HG03432 (cell line): ENCODE measurements at regions not wholly inside any gene's neighbourhood (a gene's known extent, or its start where the extent isn't known, plus 50 kb on each side); places are given as distances from the start of the nearest gene placed in this dataset.

Source experiments
- ATAC-seq: cut with Tn5 transposase; IDR thresholded peaks from one replicate; pipeline ENCODE4 v1.9.1; 2021; ENCODE audit warnings: mild to moderate bottlenecking, moderate library complexity; ENCODE audit not compliant: unreplicated experiment

DNA sequence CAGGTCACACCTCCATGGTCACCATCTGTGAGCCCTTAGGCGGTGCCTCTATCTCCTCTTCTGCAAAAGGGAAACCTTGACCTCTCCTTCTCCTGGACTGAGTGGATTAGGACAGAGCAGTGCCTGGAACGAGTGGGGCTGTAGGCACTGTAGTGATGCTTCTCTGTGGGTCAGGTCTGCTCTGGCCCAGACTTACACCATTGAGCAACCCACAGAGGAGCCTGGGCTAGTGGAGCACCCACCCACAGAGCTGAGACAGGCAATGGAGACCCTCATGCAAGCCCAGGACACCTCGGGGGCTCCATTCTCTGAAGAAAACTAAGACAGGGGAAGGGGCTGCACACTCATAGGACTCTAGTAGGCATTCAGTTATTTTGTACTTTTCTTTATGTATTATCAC, 400.6 kb downstream of the GADD45G start:
- ATAC-seq, result no peak

DNA sequence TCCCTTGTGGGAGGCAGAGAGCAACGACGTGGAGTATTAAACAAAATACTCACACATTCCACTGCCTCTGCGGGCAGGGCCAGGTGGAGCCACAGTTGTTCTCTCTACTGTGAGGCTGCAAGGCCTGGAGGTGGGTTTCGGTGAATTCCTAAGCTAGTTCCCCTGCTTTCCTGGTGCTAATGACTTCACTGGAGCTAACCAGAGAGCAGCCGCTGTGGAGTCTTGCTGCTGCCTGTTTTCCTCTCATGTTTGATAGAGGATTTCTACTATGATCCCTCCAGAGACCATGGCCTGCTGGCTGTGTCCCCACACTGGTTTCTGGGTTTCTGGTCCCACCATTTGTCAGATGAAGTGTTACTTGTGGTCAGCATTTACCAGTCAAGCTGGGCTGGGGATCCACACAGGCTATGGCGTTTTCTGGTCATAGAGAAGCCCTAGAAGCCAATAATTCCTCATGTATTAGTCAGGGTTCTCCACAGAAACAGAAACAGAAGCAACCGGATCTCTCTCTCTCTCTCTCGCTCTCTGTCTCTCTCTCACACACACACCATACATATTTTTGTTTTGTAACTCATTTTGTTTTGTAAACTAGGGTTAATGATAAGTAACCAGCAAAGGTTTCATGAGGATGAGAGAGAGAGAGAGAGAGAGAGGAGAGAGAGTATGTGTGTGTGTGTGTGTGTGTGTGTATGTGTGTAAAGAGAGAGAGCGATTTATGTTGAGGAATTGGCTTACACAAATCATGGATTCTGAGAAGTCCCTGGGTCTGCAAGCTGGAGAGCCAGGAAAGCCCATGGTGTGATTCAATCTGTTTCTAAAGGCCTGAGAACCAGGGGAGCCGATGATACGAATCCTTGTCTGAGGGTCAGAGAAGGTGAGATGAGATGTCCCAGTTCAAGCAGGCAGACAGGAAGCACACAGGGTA, 403.0 kb downstream of the GADD45G start:
- ATAC-seq, result no peak

DNA sequence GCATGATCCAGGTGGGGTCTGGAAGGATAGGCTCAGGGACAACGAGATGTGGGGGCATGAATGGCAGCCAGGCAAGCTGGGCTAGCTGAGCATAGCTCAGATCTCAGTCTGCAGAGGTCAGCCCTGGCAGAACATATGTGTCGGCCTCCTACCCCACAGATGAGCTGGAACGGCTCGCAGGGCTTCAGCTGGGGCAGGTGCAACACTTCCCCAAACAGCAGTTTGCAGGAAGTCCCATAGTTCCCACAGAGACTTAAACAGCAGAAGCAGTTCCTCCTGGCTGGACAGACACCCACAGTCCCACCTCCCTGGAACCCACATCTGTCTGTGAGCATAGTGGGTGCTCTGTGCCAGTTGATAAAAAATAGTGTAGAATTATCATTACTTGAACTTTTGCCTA, 404.6 kb downstream of the GADD45G start:
- no peak for ATAC-seq

DNA sequence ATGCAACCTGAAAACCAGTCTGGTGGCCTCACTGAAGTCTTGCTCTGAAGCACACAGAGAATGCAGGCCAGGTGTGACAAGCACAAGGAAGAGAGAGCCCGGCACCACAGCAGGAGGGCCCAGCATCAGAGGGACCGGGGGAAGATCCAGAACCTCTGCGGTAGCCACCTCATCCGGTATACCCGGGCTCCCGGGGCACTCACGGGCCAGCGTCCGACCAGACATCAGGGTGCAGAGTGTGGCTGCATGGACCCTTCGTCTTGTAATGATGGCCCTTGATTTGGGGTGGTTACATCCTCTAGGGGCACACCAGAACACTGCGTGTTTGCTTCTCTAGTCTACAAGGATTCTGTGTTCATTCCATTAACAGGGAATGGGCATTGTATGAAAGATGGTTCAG, 406.0 kb downstream of the GADD45G start:
- no peak for ATAC-seq

DNA sequence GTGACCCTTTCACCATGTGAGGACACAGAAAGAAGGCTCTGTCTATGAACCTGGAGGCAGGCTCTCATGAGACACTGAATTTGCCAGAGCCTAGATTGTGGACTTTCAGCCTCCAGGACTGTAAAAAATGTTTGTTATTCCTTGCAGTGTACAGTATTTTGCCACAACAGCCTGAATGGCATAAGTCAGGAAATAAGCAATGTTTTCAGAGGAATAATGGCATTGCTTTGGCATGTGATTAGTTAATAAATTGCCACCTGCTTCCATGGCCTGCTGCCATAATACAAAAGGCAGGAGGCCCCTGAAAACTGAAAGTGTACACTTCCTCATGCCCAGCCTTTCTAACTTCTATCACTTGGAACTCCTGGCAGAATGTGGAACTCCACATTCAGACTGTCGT, 408.1 kb downstream of the GADD45G start:
- ATAC-seq, result no peak

DNA sequence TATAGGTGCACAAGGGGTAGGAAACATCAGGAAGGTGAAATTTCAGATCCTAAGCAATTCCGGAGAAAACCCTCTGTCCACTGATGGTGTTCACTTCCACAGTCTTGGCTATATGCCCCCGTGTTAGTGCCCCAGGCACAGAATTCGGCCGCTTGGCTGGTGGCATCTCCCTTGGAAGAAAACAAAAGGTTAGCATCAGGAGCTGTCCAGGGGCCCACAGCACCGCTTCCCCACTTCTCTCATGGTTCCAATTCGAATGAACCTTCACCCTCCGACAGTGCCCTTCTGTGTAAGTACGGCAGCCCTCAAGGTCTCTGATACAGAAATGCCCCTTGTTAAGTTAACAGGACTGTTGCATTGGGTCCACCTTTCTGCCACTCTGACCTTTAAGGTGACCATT, 409.0 kb downstream of the GADD45G start:
- ATAC-seq, result no peak

DNA sequence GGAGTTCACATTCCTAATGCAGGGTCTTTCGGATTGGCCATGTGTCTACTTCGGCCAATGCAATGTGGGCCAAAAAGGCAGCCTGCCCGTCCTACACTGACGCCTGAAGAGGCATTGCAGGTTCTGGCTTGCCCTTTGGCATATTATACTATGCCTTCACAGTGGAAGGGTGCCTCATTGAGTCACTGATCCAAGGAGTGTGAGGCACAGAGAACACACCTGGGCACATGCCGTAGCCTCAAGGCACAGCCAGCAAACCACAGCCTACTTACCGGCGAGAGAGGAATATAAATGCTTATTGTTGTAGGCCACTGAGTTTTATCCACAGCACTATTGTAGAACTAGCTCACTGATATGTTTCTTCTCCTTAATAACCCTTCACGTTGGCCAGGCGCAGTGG, 409.6 kb downstream of the GADD45G start:
- no peak for ATAC-seq

DNA sequence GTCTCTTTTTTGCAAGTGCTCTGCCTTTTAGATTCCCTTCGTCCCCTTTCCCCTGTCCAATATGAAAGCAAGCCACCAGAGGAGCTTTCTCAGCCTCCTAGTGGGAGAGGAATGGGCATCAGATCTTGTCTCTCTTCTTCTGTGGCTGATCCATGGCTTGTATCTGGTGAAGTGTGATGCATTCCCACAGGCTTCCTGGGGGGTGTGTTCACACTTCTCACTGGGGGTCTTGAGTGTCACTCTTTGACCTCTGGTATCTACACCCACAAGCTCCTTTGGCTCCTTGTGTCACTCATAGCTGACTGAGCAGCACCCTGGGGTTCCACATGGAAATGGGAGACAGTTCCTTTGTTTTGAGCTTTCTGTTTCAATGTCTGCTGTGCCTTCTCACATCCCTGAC, 411.5 kb downstream of the GADD45G start:
- ATAC-seq, result no peak

DNA sequence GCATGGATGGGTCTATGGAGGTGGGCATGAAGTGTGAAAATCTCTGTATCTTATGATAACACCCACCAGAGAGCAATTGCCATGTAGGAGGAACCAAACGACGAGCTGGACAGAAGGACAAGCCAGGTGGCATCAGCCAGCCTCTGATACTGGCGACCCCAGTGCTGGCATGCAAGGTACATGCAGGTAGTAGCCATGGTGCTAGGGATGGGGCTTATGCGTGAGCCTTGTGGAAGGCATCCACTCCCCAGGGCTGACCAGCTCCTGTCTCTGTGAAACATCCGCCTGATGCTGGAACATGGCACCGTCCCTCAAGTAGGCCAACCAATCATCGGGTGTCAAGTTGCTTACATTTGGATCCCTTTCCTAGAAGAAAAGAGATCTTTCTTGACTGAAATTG, 412.9 kb downstream of the GADD45G start:
- ATAC-seq, result no peak

DNA sequence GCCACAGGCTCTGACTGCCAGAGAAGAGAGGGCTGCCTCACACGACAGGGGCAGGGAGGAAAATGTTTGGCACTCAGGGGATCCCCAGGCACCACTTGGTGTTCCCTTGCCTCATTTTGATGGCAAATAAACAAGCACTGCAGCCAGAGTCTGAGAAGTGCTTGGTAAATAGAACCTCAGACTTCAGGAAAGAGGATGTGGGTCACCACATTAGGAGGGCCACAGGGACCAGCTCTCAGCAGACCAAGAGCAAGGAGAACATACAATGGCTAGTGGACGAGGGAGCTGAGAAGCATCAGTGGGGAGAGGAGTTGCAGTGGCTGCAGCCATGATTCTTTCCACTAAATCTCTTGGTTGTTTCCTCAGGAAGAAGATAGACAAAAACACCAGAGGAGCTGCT, 413.9 kb downstream of the GADD45G start:
- ATAC-seq, result no peak

DNA sequence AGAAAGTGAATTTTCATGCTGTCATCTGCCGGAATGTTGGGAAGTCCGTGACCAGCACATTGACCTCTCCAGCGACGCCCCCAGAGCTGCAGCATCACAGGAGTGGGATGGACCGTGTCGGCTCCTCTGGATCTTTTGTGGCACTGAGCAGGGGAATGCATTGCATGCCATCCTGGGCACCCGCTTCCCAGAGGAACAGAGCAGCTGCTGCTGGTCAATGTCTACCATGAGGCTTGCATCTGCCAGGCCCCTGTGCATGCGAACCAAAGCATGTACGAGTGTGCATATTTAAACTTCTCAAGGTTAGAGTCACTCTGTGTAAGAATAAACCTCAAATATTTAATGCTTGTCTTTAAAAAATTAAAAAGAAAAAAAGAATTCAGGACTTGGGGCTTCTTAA, 414.8 kb downstream of the GADD45G start:
- no peak for ATAC-seq

DNA sequence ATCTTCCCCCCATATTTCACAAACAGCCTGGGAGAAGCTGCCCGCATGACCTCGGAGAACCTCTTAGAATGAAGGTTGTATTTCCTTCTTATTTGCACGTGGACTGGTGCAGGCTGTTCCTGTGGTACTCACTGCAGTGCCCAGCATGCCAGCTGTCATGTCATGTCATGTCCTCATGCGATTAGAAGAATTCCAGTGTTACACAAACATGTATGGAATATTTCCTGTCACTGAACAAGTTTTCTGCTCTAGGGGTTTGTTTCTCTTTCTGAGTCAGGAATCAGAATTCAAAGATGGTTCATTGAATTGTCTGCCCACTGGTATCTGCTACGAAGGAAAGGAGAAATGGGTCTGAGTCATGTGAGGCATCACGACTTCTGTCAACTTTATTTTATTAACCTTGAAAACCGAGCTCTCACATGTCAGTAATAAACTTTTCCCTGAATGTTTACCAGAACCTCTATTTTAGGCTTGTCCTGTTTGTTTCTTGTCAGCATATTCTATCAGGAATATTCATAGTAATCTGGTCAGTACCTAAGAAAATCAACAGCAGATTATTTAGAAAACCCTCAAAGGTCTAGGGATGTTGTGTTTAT, 415.6 kb downstream of the GADD45G start:
- no peak for ATAC-seq

DNA sequence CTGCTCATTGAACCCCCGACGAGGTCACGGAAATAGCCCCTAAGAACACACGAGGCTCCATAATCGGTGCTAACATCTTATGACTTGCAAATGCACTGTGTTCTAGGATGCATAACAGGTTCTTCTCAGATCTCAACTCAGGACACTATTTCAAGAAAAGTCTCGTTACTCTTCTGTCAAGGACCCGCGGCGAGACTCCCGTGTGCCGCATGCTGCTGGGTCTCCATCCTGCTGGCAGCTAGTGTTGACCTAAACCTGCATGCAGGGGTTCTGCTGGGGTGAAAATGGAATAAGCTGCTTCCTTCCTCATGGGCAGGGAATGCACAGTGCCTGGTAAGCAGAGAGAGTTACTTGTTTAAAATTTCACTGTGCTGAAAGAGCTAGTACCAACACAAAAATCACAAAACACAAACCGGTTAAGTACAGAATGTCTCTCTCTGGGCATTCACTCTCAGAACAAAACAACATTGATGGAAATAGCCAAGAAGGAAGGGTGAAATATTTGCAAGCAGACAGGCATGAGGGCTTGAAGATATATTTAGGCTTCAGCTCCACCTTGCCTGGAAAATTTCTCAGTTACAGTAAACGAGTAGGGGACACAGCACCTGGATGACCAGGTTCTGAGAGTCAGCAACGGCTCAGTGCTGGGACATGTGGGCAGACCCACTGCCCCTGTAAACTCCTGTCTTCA, 416.5 kb downstream of the GADD45G start:
- no peak for ATAC-seq

DNA sequence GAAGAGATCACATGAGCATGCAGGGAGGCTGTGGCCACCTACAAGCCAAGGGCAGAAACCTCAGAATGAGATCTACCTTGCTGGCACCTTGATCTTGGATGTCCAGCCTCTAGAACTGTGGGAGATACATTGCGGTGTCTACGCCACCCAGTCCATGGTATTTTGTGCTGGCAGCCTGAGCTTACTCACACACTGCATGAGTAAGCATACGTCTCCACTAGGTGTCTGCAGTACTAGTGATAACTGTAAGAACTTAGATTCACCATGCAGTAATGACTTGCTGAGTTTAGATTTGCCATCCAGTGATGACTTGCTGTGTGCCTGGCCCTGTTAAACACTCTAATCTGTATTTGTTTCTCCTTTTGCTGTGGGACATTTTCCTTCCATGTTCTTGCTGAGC, 417.7 kb downstream of the GADD45G start:
- ATAC-seq, result no peak

DNA sequence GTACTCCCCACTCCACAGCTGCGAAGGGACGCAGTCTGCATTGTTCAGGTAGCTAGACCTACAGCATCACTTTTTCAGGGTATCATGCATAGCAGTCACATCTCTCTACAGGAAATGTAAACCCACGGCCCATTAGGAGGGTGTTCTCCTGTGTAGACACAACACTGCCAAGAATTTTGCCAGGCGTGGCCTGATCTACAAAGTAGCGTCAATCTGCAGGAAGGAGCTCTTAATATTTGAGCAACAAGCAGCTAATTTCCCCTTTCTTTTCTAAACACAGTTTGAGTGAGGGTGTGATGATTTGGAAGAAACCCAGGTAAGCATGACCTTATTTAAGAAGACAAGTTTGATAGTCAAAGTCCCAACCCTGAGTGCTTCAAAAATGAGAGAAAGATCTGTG, 419.0 kb downstream of the GADD45G start:
- no peak for ATAC-seq

DNA sequence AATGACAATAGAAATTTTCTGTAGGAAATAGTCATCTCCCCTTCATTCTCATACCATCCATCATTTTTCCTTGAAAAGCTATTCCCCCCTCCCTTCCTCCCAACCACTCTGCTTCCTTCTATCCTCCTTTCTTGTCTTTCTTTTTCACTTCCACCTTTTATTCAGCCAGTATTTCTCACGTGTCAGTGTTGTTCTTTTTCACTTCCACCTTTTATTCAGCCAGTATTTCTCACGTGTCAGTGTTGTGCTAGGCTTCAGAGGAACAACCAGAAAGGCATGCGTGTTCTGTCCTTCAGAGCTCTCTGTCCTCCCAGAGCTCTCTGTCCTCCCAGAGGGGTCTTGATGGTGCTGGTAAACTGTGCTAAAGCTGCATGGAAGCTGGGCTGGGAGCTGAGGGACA, 419.6 kb downstream of the GADD45G start:
- no peak for ATAC-seq

DNA sequence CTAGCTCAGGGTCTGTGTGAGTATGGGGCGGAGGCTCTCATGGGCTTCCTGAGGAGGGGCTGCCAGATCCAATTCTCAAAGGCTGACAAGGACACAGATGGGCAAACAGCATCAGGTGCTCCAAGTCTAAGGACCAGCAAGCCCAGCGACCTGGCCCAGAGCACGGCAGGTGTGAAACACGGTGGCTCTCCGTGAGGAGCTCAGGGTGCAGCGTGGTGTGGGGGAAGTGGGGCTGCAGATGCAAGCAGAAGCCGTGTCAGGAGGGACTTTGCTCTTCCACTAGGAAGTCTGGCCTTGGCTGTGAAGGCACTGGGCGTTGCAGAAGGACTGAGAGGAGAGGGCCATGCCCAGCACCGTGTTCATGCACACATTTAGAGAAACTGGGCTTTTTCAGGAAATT, 420.0 kb downstream of the GADD45G start:
- no peak for ATAC-seq

DNA sequence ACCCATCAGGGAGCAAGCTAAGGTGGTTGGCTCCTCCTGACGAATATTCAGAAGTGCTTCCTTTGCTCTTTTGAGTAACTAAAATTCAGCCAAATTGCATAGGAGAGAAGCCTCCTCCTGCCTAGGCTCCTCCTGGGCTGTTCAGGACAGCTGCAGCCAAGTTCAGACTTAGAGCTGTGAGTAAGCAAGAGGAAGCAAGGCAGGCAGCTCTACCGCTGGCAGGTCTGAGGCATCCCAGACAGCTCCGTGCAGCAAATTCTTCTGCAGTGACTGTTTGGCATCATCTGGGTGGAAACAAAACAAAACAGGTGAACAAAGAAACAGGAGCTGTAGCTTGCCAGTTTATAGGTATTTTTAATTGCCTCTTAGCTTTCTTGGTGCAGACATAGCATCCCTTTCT, 421.0 kb downstream of the GADD45G start:
- ATAC-seq, result no peak

DNA sequence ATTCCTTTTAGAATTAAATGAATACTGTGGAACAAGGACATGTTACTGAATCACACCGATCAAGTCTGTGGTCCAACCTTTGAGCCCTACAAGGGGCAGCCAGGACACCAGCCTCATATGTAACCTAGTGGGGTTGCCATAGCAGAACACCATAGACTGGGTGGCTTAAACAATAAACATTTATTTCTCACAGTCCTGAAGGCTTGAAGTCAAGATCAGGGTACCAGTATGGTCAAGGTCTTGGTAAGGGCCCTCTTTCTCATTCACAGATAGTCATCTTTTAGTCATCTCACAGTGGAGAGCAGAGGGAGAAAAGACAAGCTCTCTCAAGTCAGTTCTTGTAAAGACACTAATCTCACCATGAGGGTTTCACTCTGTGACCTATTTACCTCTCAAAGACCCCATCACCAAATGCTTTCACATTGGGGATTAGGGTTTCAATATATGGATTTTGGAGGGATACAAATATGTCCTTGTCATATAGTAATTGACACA, 422.5 kb downstream of the GADD45G start:
- ATAC-seq, result no peak

DNA sequence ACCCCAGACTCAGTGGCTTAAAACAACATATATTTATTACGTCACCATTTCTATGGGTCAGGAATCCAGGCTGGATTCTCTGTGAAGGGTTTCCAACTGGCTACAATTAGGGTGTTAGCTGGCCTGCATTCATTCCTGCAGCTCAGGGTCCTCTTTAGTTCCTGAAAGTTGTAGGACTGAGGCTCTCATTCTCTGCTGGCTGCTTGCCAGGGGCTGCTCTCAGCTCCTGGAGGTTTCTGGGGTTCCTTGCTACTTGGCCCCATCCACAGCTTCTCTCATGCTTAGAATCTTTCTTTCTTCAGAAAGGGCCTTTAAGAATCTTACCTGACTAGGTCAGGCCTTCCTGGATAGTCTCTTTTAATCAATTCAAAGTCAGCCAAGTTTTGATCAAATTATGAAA, 424.6 kb downstream of the GADD45G start:
- ATAC-seq, result no peak

DNA sequence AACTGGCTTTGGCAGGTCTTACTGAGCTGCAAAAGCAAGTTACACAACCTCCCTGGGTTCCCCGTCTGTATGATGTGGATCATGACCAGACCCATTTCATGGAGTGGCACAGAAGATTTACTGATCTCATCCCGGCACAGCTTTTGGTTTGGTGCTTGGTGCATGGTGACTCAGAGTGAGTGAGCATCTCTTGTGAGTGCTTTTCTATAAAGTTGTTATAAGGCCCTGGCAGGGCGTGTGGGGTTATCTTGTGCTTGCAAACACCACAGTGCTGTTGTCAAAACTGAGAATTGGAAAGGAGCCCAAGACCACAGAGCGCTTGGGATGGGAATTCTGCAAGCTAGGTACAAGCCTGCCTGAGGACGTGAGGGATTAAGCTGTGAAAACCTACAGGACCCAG, 425.2 kb downstream of the GADD45G start:
- no peak for ATAC-seq
